NCI-H82 treated with DMSO at 0.1 percent for 48 hours (cell line): ENCODE measurements at regions not wholly inside any gene's neighbourhood (a gene's known extent, or its start where the extent isn't known, plus 50 kb on each side); places are given as distances from the start of the nearest gene placed in this dataset.
"Not testable (repeated sequence)": the region's sequence is repeated elsewhere in the genome, so short reads cannot be mapped to it uniquely, and the experiment has no call there.

Experiments
- DNase-seq: peaks from one replicate; lab custom pipeline; 2025; ENCODE audit not compliant: unreplicated experiment; lab: John Stamatoyannopoulos, UW

DNA sequence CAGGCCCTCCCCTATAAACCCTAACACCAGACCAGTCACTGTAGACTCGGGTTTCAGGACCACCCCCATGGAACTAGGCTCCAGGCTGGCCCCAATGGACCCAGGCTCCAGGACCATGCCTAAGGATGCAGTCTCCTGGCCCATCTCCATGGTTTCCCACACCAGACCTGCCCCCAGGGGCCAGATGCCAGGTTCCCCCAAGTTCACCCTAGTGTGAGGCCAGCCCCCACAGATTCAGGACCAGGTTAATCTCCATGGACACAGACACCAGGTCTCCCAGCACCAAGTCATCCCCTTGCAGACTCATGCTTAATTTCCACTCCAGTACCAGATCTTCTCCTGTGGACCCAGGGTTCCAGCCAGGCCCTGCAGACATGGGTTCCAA is 103.8 kb upstream of the LANCL2 start:
- DNase-seq, result no peak

DNA sequence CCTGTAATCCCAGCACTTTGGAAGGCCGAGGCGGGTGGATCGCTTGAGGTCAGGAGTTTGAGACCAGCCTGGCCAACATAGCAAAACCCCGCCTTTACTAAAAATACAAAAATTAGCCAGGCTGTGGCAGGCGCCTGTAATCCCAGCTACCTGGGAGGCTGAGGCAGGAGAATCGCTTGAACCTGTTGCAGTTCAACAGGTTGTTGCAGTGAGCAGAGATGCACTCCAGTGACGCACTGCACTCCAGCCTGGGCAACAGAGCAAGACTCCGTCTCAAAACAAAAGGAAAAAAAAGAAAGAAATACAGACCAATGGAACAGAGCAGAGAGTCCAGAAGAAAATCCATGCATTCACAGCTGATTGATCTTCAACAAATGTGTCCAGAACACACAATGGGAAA is 99.8 kb upstream of the LANCL2 start:
- not testable (repeated sequence) for DNase-seq

DNA sequence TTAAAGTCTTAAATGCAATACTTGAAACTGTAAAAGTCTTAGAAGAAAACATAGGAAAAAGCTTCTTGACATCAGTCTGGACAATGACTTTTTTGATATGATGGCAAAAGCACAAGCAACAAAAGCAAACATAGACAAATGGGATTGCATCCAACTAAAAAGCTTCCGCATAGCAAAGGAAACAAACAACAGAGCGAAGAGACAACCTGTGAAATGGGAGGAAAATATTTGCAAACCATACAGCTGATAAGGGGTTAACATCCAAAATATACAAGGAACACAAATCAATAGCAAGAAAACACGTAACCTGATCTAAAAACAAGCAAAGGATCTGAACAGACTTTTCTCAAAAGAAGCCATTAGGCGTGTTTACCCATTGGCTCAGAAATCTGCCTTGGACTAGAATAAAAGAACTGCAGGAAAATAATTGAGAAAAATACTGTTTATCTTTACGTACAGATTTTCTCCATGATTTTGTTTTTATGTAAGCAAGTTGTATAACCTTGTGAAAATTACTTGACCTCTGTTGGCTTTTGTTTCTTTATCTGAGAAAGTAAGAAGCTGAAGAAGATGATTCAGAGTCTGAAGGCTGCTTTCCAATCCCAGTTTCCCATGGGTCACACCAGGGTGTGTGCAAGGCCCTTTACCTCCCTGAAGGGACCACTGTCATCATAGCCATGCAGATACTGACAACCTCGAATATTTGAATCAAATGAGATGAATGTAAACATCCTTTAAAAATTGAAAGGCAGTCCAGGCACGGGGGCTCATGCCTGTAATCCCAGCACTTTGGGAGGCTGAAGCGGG is 99.1 kb upstream of the LANCL2 start:
- no peak for DNase-seq

- no peak for DNase-seq
Measured at GRCh38 chr7:55271069-55271626, 94.0 kb upstream of the LANCL2 start.

DNA sequence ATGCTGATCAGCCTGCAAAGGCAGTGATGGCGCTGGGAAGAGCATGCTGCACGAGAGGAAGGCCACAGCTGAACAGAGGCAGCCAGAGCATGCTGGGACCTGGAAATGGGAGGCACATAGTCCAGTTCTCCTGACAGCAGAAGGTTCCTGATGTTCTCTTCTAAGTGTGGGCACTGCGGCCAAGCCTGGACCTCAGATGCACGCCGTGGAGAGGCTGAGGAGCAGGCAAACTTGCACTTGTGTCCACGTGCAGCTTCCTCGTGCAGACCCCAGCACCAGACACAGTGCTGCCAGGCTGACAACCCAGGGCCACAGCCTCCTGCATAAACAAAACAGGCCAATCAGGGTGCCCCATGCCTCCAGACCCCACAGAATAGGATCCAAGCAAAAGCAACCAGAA is 93.5 kb upstream of the LANCL2 start:
- no peak for DNase-seq

GRCh38 chr7:55272328-55272727 is 92.8 kb upstream of the LANCL2 start:
- DNase-seq, result no peak

- DNase-seq, result no peak
Measured at GRCh38 chr7:55273186-55273980, 91.8 kb upstream of the LANCL2 start.

GRCh38 chr7:55274156-55274555 is 91.0 kb upstream of the LANCL2 start:
- no peak for DNase-seq

- no peak for DNase-seq
Measured at GRCh38 chr7:55275291-55276200, 89.6 kb upstream of the LANCL2 start.

DNA sequence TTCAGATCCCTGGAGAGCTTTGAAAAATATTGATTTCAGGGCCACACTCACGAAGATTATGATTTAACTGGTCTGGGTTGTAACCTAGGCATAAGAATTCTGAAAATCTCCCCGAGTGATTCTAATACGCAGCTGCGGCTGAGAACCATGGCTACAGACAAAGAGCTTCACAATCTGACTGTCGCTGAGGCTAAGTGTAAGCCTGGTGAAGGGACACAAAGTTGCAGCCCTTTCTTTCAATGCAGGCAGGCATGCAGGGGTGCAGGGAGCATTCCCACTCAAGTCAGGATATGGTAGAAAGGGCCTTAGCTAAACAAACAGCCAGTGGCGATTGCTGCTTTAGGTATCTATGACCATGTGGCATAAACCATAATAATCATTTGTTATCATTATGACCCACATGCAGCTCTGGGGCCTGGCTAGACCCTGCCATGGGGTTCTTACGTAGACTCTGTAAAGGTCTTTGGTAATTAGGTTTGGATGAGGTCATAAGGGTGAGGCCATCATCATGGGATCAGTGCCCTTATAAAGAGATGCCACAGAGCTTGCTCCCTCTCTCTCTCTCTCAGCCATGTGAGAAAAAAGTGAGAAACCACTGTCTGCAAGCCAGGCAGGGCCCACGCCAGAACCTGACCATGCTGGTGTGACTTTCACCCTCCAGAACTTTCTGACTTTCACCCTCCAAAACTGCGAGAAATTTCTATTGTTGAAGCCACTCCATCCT is 88.4 kb upstream of the LANCL2 start:
- no peak for DNase-seq

- DNase-seq, result no peak
Measured at GRCh38 chr7:55277916-55278315, 87.2 kb upstream of the LANCL2 start.

DNA sequence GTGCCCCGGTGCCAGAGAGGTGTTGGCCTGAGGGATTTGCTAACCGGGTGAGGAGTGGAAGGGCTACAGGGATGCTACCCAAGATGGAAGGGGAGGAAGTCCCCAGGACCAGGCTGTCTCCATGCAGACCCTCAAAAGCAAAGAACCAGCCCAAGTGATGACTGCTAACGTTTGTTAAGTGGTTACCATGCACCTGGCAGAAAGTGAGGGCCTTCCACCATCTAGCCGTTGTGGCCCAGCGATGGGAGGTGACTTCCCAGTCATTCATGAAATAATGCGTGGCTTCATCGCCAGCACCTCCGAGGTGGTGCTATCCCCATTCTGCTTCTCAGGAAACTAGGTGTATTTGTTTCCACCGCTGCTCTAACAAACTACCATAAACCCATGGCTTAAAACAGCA is 86.8 kb upstream of the LANCL2 start:
- no peak for DNase-seq

- no peak for DNase-seq
Measured at GRCh38 chr7:55279080-55279845, 85.9 kb upstream of the LANCL2 start.

DNA sequence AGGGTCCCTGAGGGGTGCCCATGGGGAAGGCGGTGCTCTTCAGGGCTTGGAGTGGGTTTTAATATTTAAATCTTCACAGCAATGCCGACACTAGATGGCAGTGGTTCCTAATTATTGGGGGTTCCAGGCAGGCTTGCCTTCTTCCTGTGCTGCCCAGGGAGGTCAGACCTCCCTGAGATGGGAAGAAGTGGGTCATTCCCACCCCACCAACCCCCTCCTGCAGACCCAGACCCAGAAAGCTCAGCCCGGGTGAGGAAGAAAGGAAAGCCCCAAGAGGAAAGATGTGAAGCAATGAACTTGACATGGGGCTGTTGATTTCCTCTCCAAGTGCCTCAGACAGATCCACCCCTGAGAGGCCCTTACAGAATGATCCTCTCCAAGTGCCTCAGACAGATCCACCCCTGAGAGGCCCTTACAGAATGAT is 85.1 kb upstream of the LANCL2 start:
- DNase-seq, result peak; percentile 50

GRCh38 chr7:55285665-55286064 is 79.5 kb upstream of the LANCL2 start:
- DNase-seq, result no peak

DNA sequence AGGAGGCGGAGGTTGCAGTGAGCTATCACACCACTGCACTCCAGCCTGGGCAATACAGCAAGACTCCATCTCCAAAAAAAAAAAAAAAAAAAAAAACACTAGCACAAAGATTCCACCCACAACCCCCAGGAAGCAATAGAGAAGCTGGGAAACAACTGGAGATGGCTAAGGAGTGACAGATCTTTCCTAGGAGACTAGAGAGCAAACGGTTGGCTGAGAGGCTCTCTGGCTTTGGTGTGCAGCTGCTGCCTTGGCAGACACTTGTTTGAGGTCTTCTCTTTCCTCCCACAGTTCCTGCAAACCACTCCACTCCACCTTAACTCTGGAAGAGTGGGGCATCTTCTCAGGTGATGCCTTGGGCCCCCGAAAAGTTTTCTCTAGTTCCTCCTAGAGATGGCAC is 78.5 kb upstream of the LANCL2 start:
- no peak for DNase-seq

- DNase-seq, result no peak
Measured at GRCh38 chr7:55288070-55288824, 76.9 kb upstream of the LANCL2 start.

DNA sequence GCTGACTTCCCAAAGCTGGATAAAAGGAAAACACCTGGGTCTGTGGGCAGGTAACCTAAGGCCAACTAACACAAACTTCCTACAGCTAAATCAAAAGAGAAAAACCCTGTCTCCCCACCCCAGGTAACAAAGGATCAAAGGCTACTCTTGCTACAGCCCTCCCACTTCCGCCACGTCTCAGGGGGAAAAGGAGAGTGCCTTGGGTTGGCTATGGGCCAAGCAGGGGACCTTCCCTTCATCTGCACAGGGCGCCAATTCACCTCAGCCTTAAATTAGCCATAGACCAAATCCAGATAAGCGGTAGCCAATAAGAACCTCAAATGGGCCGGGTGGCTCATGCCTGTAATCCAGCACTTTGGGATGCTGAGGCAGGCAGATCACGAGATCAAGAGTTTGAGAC is 69.1 kb upstream of the LANCL2 start:
- DNase-seq, result no peak
